Pons (tissue), 1 donor: ENCODE measurements at regions not wholly inside any gene's neighbourhood (a gene's known extent, or its start where the extent isn't known, plus 50 kb on each side); places are given as distances from the start of the nearest gene placed in this dataset.
A peak's percentile ranks its signal among the peaks of the same experiment; 100 is the strongest.

Experiments
- DNase-seq: peaks from one replicate; pipeline ENCODE4 v3.0.0-alpha.2; 2016; ENCODE audit warnings: low spot score

DNA sequence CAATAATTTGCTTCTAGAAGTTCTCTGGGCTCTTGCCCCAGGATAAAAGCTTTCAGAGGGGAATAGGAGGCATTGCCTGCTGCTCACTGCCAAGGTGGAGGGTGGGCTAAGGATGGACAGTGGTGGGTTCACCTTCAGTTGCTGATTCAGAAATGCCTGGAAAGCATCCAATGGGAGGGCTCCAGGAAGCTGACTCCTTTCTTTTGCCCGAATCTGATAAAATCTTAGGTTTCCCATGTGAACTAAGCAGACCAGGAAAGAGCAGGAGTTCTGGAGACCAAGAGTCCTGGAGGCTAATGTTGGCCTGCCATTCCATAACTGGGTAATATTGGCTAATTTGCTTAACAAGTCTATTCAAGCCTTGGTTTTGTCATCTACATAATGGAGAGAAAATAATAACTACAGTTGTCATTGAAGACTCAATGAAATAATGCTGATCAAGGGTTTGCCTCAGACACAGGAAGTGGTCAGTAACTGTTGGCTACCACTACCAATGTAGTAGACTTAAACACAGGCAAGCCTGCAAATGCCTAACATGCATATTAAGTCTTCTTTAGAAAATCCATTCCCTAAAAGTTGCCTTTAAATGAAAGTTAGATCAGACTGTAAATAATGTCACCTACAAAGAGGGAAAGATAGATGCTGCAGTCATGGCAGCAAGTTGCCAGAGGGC lies 528.4 kb upstream of the NBEA start:
- DNase-seq = no peak

GRCh38 chr13:34414616-34415015 lies 527.5 kb upstream of the NBEA start:
- DNase-seq = no peak

GRCh38 chr13:34416971-34417380 lies 525.1 kb upstream of the NBEA start:
- DNase-seq = peak; percentile 68

GRCh38 chr13:34417896-34418295 lies 524.2 kb upstream of the NBEA start:
- no peak for DNase-seq

DNA sequence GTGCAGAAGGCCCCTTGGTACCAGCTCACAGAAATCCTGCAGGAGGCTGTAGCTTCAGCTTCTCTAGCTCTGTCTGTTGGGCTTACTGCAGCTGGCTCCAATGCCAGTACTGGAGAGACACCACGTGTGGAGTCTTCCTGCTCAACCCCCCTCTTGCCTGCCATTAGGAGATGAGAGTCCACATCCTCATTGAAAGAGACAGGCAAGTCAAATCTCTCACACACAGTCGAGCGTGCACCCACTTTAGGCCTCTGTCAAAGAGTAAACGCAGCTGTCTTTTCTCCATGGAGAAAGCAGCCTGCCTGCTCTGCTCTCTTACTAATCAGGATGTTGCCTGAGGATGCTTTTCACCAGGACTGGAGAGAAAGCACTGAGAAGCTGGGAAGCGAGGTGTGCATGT lies 523.0 kb upstream of the NBEA start:
- no peak for DNase-seq

DNA sequence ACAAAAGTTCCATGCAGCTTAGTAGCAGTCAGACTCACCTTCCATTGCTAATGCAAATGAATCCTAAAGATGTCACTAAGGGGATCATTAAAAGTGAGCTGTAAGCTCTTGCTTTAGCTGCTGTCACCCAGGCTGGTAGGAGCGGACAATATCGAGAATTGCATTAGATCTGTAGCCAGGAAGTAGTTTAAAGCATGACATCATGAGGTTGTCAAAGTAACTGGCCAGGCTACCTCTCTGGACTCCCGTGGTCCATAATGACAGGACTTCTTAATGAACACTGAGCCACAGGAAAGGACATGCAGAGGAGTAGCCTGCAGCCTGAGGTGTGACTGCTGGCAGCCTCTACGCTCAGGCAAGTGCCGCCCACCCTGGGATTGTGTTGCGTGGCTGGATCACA lies 522.3 kb upstream of the NBEA start:
- DNase-seq = no peak

DNA sequence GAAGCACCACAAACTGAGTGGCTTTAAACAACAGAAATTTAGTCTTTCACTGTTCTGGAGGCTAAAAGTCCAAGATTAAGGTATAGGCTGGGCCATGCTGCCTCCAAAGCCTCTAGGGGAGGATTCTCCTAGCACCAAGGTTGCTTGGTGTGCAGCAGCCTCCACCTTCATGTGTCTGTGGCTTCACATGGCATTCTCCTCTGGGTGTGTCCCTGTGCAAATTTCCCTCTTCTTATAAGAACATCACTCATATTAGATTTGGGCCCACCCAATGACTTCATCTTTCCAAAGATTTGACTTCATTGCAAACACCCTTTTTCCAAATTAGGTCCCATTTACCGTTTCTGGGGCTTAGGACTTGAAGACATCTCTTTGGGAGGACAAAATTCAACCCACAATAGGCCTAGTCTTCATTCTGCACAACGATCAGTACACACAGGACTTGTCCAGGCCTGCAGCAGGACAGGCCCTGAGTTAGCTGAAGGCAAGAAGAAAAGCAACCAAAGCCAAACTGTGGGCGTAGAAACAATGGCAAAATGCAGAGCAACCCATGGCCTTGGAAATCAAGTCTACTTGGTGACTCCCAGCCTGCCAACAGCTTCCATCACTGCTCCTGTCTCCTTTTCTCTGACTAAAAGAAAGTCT lies 521.2 kb upstream of the NBEA start:
- DNase-seq = no peak

DNA sequence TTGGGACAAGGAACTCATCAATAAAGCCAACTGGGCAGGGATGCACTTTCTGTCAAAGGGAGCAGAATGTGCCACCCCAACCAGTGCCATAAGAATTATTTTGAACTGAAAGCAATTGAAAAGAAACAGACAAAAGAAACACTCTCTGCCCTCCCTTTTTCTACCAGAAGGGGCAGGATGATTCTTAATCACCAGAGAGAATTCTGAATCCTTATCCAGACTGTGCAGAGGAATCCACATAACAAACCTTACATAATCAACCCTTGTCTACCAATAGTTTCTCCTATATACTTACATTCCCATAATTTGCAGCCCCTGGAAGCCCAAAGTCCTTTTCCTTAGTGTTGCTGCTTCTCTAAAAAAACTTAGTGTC lies 520.7 kb upstream of the NBEA start:
- DNase-seq = no peak

DNA sequence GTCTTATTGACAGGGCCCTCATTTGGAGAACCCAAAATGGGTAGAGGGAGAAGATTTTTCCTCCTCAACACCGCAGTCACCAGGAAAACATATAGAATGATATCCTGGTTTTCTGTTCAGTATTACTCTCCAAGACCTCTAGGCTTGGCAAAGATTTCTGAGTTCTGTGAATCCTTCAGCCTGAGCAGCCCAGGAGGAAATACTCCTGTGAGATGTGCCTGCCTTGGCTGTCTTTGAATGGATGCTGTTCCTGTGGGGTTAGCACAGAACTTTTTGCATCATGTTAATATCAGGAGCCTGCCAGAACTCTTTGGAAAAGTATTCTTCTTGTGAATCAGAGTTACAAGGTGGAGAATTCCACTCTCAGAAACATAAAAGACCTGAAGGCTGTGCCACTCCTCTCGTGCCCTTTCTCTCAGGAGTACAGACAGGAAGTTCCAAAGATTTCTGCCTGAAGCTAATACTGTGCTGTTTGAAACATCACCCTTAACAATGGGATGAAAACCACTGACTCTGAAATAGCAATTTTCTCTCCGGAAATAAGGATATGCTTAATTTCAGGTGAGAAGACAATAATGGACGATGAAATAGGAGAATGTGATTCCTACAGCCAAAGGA lies 520.1 kb upstream of the NBEA start:
- DNase-seq = no peak

- DNase-seq = no peak
Observed at GRCh38 chr13:34422956-34423355, 519.1 kb upstream of the NBEA start.

GRCh38 chr13:34425327-34425949 lies 516.6 kb upstream of the NBEA start:
- DNase-seq = no peak

- DNase-seq = no peak
Observed at GRCh38 chr13:34428911-34429310, 513.2 kb upstream of the NBEA start.

- DNase-seq = no peak
Observed at GRCh38 chr13:34430294-34430693, 511.8 kb upstream of the NBEA start.

DNA sequence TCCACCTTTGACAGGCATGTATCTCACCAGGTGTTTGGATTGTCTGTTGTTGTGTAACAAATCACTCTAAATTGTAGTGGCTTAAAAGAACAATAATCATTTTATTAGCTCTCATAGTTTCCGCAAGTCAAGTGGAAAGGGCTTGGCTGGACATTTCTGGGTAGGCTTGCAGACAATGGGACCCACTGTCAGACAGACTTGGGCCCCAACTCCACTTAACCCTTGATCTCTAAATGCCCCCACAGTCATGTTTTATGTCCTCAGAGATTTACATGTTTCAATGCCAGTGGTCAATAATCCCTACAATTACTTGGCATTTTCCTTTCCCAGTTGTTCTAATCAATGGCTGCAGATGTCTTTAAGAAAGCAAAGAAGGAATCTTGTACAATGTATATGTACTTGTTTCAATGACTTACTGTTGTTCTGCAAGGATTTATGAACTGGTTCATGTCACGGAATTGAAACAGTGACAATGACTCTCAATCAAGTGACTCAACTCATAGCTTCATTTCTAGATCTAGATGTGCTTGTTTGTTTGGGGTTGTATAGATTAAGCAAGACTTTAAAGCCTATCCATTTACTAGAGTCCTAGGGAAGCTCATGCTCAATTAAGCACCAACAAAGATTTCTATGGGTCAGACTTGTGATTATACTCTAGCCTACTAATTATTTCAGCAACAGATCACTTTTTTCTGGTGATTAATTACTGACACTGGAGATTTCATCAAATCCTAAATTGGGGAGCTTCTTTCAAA lies 510.1 kb upstream of the NBEA start:
- DNase-seq = no peak

DNA sequence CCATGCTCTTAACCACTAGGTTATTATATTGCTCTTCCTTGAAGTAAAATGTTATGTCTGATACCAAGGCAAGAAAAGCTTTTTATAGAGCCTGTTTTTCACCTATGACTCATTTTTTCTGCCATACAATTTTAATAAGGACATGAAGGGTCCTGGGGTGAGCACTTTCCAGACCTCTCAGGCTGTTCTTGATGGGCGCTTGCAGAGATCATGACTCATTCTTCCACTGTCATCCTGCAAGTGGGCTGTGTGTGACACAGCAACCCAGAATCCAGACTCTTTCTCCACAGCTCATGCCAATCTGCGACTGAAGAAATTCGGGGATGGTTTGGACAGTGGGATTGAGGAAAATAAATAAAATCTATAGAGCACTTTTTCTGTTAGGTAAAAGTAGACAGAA lies 506.7 kb upstream of the NBEA start:
- no peak for DNase-seq

GRCh38 chr13:34437873-34438272 lies 504.2 kb upstream of the NBEA start:
- DNase-seq = no peak

GRCh38 chr13:34452831-34453230 lies 489.2 kb upstream of the NBEA start:
- DNase-seq = no peak

DNA sequence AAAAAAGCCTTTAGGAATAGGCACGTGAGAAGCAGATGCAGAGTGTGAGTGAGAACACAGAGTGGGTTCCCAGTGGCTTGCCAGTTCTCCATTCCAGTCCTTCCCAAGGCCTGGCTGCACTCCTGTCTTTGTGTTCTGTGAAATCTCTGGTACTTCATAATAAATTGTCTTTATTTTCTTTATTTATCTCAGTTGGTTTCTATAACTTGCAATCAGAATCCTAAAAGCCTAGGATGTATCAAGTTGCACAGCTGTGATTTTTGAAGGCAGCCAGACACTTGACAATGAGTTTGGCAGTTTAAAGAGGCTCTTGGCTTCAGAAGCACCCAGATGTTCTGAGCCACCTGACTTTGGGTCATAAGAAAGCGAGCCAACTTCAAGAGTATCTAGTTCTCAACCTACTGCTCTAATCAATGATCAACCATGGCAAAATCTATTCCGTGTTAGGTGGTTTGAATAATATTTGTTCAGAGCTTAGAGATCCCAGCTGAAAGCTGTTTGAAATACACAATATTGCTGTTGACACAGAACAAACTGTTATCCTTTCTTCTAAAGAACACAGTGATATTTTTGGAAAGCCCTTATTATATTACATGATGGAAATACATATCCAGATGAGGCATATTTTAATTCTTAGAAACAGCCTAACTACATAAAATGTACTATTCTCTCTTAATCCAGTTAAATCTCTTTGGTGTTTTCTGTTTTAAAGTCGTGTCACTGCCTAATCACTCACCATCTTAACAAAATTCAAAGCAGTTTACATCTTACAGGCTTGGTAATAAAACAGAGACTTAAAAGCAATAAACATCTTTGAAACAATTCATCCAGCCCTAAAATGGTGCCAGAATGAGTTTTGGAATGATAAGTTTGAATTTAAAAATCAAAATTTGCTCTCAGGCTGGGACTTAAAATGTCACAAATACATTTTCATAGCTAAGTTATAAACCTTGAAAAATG lies 483.0 kb upstream of the NBEA start:
- DNase-seq = no peak

GRCh38 chr13:34459856-34460255 lies 482.2 kb upstream of the NBEA start:
- DNase-seq = no peak

GRCh38 chr13:34462843-34463242 lies 479.2 kb upstream of the NBEA start:
- DNase-seq = no peak

- DNase-seq = no peak
Observed at GRCh38 chr13:34464011-34464410, 478.1 kb upstream of the NBEA start.
